Inferior parietal cortex (tissue), 1 donor: ENCODE measurements at regions not wholly inside any gene's neighbourhood (a gene's known extent, or its start where the extent isn't known, plus 50 kb on each side); places are given as distances from the start of the nearest gene placed in this dataset.

Experiments used
- DNase-seq: peaks from one replicate; pipeline ENCODE4 v3.0.0-alpha.2; 2016; ENCODE audit errors: extremely low spot score

- no peak for DNase-seq
Observed at GRCh38 chr4:117429506-117429905, 344.1 kb upstream of the TRAM1L1 start.

GRCh38 chr4:117434424-117434823 is 349.0 kb upstream of the TRAM1L1 start:
- no peak for DNase-seq

GRCh38 chr4:117447925-117448324 is 362.5 kb upstream of the TRAM1L1 start:
- no peak for DNase-seq

GRCh38 chr4:117455088-117455487 is 369.7 kb upstream of the TRAM1L1 start:
- no peak for DNase-seq

- DNase-seq: no peak
Observed at GRCh38 chr4:117466388-117466787, 381.0 kb upstream of the TRAM1L1 start.

- no peak for DNase-seq
Observed at GRCh38 chr4:117467404-117467803, 382.0 kb upstream of the TRAM1L1 start.

GRCh38 chr4:117474987-117475386 is 389.6 kb upstream of the TRAM1L1 start:
- DNase-seq: no peak

GRCh38 chr4:117477925-117478324 is 392.5 kb upstream of the TRAM1L1 start:
- DNase-seq: no peak

GRCh38 chr4:117478702-117479101 is 393.3 kb upstream of the TRAM1L1 start:
- DNase-seq: no peak

GRCh38 chr4:117479673-117480072 is 394.3 kb upstream of the TRAM1L1 start:
- DNase-seq: no peak

GRCh38 chr4:117481742-117482141 is 396.4 kb upstream of the TRAM1L1 start:
- DNase-seq: no peak

- DNase-seq: no peak
Observed at GRCh38 chr4:117488692-117489091, 403.3 kb upstream of the TRAM1L1 start.

GRCh38 chr4:117489107-117489506 is 403.7 kb upstream of the TRAM1L1 start:
- DNase-seq: no peak

GRCh38 chr4:117491516-117491915 is 406.1 kb upstream of the TRAM1L1 start:
- no peak for DNase-seq

GRCh38 chr4:117495802-117496201 is 410.4 kb upstream of the TRAM1L1 start:
- no peak for DNase-seq

- DNase-seq: no peak
Observed at GRCh38 chr4:117512414-117512813, 427.0 kb upstream of the TRAM1L1 start.

GRCh38 chr4:117514391-117515175 is 429.2 kb upstream of the TRAM1L1 start:
- no peak for DNase-seq

- no peak for DNase-seq
Observed at GRCh38 chr4:117515921-117516320, 430.5 kb upstream of the TRAM1L1 start.

GRCh38 chr4:117527601-117528000 is 442.2 kb upstream of the TRAM1L1 start:
- DNase-seq: no peak

GRCh38 chr4:117529401-117529800 is 444.0 kb upstream of the TRAM1L1 start:
- no peak for DNase-seq

- no peak for DNase-seq
Observed at GRCh38 chr4:117533501-117533900, 448.1 kb upstream of the TRAM1L1 start.

- no peak for DNase-seq
Observed at GRCh38 chr4:117545039-117545438, 459.7 kb upstream of the TRAM1L1 start.

GRCh38 chr4:117549524-117549923 is 464.1 kb upstream of the TRAM1L1 start:
- no peak for DNase-seq

GRCh38 chr4:117550085-117550484 is 464.7 kb upstream of the TRAM1L1 start:
- no peak for DNase-seq
